ENCODE measurements at regions not wholly inside any gene's neighbourhood (a gene's known extent, or its start where the extent isn't known, plus 50 kb on each side); places are given as distances from the start of the nearest gene placed in this dataset.

DNA sequence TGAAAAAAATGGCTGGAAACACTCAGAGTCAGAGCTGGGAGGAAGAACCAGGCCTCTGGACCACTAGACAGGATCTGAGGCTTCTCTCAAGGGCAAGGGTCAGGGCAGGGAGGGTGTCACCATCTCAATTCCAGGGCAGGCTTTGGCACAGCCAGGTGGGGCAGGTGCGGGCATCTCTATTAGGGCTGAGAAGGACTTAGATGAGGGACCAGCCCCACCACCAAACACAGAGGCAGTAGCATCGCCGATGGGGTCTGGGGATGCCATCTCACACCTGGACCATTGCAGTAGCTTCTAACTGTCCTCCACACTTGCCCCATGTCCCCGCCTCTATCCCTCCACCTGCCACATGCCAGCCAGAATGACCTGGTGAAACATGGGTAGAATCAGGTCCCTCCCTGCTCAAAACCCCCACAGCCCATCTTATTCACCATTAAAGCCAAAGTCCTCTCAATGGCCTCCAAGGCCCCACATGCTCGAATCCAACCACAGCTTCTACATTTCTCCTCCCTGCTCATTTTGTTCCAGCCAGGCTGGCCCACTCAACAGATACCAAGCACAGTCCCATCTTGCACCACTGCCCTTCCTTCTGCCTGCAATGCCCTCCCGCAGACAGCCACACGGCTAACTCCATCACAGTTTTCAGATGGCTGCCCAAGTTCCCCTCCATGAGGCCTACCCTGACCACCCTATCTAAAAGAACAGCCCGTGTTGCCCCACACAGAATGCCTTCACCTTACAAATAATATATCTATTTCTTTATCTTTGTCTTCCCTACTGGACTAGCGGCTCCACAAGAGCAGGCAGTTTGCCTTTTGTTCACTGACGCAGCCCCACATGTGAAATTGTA is 177.4 kb downstream of the SMAD2 start:
- Histone ChIP-seq H3K27ac (no peak overlapping the region), H3K36me3 (no peaks in the 10 kb centered on the region), H3K9me3 (no peaks in the 10 kb centered on the region), H3K27me3 (peaks cover 0 to 9% of the 10 kb centered on the region in 2 donors), H3K4me1 (peaks cover 0 to 3% (median 0%) of the 10 kb centered on the region in 4 donors), H3K4me3 (no peak overlapping the region)
- no peak for ATAC-seq
- TF ChIP-seq POLR2A (IDR thresholded peaks at IDR 0.05), result no peak
- TF ChIP-seq, protein P1, sequence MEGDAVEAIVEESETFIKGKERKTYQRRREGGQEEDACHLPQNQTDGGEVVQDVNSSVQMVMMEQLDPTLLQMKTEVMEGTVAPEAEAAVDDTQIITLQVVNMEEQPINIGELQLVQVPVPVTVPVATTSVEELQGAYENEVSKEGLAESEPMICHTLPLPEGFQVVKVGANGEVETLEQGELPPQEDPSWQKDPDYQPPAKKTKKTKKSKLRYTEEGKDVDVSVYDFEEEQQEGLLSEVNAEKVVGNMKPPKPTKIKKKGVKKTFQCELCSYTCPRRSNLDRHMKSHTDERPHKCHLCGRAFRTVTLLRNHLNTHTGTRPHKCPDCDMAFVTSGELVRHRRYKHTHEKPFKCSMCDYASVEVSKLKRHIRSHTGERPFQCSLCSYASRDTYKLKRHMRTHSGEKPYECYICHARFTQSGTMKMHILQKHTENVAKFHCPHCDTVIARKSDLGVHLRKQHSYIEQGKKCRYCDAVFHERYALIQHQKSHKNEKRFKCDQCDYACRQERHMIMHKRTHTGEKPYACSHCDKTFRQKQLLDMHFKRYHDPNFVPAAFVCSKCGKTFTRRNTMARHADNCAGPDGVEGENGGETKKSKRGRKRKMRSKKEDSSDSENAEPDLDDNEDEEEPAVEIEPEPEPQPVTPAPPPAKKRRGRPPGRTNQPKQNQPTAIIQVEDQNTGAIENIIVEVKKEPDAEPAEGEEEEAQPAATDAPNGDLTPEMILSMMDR (IDR thresholded peaks at IDR 0.05), result no peak
- intact Hi-C loops (cut with DNase I), result loop anchor here in 1 of 2 donors (10.0 kb wide), 2 partner anchors 528 to 648 kb away; no protein-coding TSS in a partner anchor
- 86% methylated on average over 8 of the region's 10 CpGs for WGBS (ENCODE audit: insufficient coverage, low coverage, low lambda C conversion rate, missing lambda C conversion rate)
- DNase-seq, result no peak

DNA sequence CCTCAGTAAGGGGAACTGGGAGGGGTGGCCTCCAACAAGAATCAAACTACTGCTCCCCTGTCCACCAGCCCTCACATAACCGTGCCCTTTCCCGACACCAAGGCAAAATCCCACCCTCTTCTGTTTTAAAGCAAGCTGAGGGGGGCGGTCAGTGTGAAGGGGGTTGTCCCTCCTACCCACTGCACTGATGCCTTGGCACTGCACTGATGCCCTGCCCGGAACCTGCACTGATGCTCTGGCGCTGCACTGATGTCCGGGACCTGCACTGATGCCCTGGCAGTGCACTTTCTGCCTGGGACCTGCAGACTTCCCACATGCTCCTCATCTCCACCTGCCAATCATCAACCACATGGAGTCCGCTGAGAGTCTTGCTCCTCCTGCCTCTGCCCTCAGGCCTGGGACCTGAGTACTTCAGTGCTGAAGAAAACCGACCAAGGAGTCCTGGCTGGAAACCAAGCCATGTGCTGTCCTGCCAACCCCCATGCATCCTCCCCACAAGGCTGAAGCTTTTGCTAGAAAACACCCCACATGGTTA is 179.5 kb downstream of the SMAD2 start:
- Histone ChIP-seq H3K27ac (no peak overlapping the region), H3K4me1 (peaks cover 0 to 3% (median 0%) of the 10 kb centered on the region in 4 donors), H3K9me3 (no peaks in the 10 kb centered on the region), H3K36me3 (no peaks in the 10 kb centered on the region), H3K27me3 (peaks cover 0 to 9% of the 10 kb centered on the region in 2 donors), H3K4me3 (no peak overlapping the region)
- no peak for TF ChIP-seq POLR2A (IDR thresholded peaks at IDR 0.05)
- TF ChIP-seq, protein P1 (IDR thresholded peaks at IDR 0.05), result no peak
- no peak for ATAC-seq
- WGBS (ENCODE audit: insufficient coverage, low coverage, low lambda C conversion rate, missing lambda C conversion rate), result 58% methylated on average over 3 of the region's 8 CpGs
- intact Hi-C loops (cut with DNase I), result loop anchor here in 1 of 2 donors (10.0 kb wide), 2 partner anchors 526 to 646 kb away; no protein-coding TSS in a partner anchor
- DNase-seq, result no peak

DNA sequence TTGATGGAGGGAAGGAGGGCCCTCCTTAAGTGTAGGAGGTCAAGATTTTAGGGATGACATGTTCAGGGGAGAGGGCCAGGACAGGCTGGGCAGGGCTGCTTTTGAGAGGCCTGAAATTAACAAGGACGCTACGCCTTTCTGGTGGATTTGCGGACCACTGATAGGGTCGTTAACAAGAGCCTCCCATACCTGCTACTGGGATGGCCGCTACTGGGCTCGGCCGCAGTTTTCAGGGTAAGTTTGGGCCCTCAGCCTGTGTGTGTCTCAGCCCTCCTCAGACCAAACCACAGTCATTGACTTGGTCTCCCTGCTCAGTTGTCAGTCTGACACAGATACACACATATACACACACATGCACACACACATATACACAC is 180.9 kb downstream of the SMAD2 start:
- intact Hi-C loops (cut with DNase I), result loop anchor here in 1 of 2 donors (5.0 kb wide), 1 partner anchor 522 kb away; no protein-coding TSS in a partner anchor
- peaks cover 0 to 3% (median 0%) of the 10 kb centered on the region in 4 donors for H3K4me1 ChIP-seq
- ATAC-seq (no peak), DNase-seq (no peak)
- no CpG with 5 or more reads among the region's 7 CpGs for WGBS (ENCODE audit: insufficient coverage, low coverage, low lambda C conversion rate, missing lambda C conversion rate)
- no peaks in the 10 kb centered on the region for H3K36me3 ChIP-seq
- no peaks in the 10 kb centered on the region for H3K9me3 ChIP-seq
- H3K4me3 ChIP-seq, result no peak overlapping the region
- no peak overlapping the region for H3K27ac ChIP-seq
- H3K27me3 ChIP-seq, result peaks cover 0 to 9% of the 10 kb centered on the region in 2 donors
- TF ChIP-seq POLR2A (IDR thresholded peaks at IDR 0.05), result no peak
- TF ChIP-seq, protein P1 (IDR thresholded peaks at IDR 0.05), result no peak

DNA sequence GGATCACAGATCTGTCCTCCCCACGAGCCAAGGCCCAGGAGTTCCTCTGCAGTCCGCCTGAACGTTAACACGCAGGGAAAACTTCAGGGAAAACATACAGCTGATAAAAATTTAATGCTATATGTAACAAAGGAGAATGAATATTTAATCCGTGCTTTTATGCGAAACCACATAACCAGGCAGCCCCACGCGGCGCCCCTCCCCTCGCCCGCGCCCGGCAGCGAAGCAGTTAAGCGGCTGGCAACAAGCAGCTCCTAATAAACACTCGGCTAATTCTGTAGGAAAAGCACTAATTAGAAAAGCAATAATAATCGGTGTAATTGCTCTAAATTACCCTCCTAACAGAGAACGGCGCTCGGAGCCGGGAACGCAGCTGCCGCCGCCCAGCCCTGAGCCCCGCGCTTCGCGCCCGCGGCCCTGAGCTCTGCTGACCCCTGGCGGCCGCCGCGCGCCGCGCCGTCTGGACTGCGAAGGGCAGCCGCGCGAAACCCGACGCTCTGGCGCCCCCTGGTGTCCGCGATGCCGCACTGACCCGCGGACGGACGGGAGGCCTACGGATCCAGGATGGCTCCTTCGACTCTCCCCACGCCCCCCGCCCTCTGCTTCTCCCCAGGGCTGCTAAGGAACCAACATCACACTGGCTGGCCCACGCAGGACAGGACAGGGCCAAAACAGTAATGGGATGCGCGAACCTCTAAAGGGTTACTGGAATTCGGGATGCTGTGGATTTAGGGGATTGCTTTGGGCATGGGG is 181.4 kb downstream of the SMAD2 start:
- H3K36me3 ChIP-seq, result no peaks in the 10 kb centered on the region
- peaks cover 0 to 3% (median 0%) of the 10 kb centered on the region in 4 donors for H3K4me1 ChIP-seq
- intact Hi-C loops (cut with DNase I), result loop anchor here in 1 of 2 donors (5.0 kb wide), 1 partner anchor 522 kb away; no protein-coding TSS in a partner anchor
- H3K4me3 ChIP-seq, result peak overlapping the region in 1 of 3 donors; percentile 11
- peaks cover 0 to 9% of the 10 kb centered on the region in 2 donors for H3K27me3 ChIP-seq
- DNase-seq, result peak; percentile 77 to 84 (median 80)
- TF ChIP-seq POLR2A (IDR thresholded peaks at IDR 0.05), result no peak
- TF ChIP-seq, protein P1 (IDR thresholded peaks at IDR 0.05), result peak in 3 of 4 donors; percentile 100
- 13% methylated on average over 18 of the region's 60 CpGs for WGBS (ENCODE audit: insufficient coverage, low coverage, low lambda C conversion rate, missing lambda C conversion rate)
- H3K9me3 ChIP-seq, result no peaks in the 10 kb centered on the region
- no peak overlapping the region for H3K27ac ChIP-seq
- peak; percentile 95 to 100 (median 97) for ATAC-seq

All from right lobe of liver (tissue), 6 donors.